Epithelial cell of prostate (primary cell): ENCODE measurements at regions not wholly inside any gene's neighbourhood (a gene's known extent, or its start where the extent isn't known, plus 50 kb on each side); places are given as distances from the start of the nearest gene placed in this dataset.

Experiments used
- DNase-seq: peaks from one replicate; pipeline ENCODE4 v3.0.0-alpha.2; 2011; ENCODE audit warnings: low read depth, low spot score
- H3K27ac ChIP-seq: fragments of 450-650 bp; 2 replicates; pipeline ENCODE4 v1.5.1; 2017; ENCODE audit warnings: mild to moderate bottlenecking

DNA sequence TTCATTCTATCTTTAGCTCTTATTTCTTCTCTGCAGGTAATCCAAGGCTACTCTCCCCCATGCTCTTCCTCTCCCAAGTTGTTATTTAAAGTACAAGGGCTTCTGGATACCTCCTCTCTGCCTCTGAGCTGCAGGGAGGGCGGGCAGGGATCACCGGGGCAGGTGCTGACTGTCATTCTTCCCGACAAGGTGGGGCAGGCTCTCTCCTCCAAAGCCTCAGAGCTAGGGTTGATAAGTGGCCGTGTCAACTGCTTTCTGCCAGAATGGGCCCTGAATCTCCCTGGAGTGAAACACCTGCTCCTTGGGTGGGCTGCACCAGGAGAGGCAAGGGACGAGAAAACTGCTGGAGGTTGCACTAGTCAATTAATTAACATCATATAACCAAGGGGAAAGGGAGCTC, 250.3 kb downstream of the SLC4A3 start:
- H3K27ac ChIP-seq, result no peak overlapping the region
- no peak for DNase-seq

GRCh38 chr2:219878516-219878915, 251.1 kb downstream of the SLC4A3 start:
- H3K27ac ChIP-seq, result no peak overlapping the region
- no peak for DNase-seq

- DNase-seq, result no peak
Observed at GRCh38 chr2:219881851-219882250, 254.4 kb downstream of the SLC4A3 start.

DNA sequence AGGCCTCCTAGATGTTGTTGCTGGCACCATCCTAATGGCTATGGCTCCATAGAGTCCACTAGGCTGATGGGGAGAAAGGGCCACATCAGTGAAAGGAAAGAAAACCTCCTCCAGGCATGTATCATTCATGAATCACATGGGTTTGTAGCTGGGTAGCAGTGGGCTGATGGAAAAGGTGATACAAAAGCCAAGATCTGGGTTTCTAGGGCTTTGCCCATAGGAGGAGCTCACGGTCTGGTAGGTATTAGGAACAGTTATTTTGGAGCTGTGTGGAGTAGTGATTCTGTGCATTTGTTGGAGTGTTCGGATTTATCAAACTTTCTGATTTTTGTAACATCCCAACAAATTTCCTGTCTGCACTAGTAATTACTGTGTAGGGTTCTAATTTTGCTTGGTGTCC, 259.2 kb downstream of the SLC4A3 start:
- DNase-seq, result no peak
- no peak overlapping the region for H3K27ac ChIP-seq

More at GRCh38 chr2:219881851-219882250, 254.4 kb downstream of the SLC4A3 start:
- H3K27ac ChIP-seq, result no peak overlapping the region

DNA sequence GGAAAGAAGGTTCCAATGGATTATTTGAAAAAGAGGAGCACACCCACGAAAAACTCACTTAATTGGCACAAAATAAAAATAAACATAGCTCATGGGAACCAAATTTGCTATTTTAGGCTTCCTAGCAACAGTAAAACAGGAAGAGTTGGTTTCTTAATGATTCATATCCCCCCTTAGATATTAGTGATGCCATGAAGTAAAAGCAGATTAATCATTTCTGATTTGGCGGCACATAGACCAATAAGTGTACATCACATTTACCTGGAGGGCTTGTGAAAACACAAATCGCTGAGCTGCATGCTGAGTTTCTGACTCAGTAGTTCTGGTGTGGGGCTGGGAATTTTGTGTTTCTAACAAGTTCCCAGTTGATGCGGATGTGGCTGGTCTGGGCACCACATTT, 260.4 kb downstream of the SLC4A3 start:
- DNase-seq, result no peak
- no peak overlapping the region for H3K27ac ChIP-seq

DNA sequence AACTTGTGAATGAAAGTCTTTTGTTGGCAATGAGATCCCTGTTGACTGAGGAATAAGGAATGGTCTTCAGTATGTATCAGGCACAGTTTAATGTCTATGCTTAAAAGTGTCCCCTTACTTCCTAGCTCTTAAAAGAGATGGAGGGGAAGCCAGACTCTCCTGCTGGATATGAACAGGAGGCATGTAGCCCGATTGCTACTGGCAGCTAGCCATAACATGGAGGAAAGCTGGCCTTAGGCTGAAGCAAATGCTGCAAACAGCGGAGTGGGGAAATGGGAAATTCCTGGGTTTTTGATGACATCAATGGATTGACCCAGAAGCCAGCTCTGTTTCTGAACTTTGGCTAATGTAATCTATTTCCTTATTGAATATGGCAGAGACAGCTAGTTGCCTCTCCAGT, 266.1 kb downstream of the SLC4A3 start:
- no peak for DNase-seq
- H3K27ac ChIP-seq, result no peak overlapping the region

DNA sequence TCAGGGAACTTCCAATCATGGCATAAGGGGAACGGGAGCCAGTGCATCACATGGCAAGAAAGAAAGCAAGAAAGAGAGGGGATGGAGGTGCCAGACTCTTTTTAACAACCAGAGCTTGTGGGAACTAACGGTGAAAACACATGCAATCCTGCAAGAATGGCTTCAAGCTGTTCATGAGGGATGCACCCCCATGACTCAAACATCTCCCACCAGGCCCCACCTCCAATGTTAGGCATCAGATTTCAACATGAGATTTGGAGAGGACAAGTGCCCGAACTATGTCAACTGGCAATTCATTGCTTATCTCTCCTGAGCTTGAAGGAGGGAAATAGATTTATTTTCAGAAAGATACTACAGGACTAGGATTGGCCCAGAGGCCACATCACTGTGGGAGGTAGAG, 270.0 kb downstream of the SLC4A3 start:
- no peak for DNase-seq
- H3K27ac ChIP-seq, result no peak overlapping the region

GRCh38 chr2:219901155-219901554, 273.7 kb downstream of the SLC4A3 start:
- no peak overlapping the region for H3K27ac ChIP-seq
- no peak for DNase-seq

DNA sequence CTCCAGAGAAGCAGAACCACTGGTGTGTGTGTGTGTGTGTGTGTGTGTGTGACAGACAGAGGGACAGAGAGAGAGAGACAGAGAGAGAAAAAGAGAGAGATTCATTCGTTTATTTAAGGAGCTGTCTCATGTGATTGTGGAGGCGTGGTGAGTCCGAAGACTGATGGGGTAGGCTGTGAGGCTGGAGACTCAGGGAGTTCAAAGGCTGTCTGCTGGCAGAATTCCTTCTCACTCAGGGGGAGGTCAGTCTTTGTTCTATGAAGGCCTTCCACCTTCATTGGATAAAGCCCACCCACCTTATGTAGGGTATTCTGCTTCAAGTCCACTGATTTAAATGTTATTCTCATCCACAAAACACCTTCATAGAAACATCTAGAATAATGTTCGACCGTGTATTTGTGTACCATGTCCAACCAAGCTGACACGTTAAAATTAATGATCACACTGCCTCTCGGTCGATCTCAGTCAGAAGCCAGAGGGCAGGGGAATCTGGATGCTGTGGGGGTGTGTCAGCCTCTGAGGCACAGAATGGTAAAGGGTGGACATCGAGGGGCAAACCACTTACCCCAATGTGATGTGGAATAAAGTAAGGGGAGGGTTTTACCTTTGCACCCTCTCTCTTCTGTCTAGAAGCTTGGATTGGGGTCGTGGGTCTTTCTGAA, 275.6 kb downstream of the SLC4A3 start:
- no peak for DNase-seq
- H3K27ac ChIP-seq, result no peak overlapping the region

DNA sequence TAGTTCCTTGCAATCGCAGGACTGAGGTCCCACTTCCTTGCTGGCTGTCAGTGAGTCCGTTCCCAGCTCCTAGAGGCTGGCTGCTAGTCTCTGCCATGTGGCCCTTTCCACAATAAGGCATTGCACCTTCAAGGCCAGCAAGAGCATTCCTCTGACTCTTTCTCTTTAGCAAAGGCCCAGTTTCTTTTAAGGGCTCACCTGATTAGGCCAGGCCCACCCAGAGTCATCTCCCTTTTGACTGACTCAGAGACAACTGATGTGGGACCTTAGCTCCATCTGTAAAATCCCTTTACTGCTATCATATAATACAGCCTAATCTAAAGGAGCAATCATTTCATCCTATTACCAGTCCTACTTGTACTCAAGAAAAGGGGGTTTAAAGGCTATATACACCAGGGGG, 278.2 kb downstream of the SLC4A3 start:
- DNase-seq, result no peak

DNA sequence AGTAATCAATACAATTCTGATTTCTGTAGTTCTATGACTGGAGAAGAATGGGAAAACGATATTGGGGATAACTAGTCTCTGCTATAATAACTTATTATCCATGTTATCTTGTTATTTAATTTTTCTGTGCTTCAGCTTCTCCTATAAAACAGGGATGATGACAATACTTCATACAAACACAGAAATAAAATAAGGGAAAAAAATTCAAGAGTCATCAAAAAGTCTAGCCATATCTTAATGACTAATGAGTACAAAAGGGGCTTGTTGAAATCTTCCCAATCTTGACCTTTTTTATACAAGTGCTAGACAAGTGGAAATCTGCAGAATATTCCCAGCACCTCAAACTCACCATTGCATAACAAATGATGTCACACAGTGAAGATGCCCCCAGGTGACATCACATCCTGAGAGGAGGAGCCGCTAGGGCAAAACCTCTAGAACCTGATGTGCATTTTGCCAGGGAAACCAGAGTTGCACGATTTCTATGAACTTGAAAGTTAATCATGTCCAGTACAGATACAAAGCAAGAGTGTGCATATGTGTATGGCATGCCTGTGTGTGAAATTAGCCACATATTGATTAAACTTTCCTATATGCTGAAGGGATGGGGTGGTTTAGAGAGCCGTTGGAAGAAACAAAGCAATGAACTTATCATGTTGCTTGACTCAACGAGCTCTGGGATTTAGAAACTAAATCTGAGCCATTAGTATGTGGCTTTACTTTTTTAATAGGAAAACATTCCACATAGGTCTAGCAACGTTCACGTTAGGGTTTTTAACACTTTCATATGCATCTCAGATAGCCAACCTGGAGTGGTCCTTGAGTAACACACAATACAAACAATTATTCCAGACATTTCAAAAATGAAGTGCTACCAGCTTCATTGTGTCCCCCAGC, 278.9 kb downstream of the SLC4A3 start:
- H3K27ac ChIP-seq, result no peak overlapping the region
- no peak for DNase-seq

More for the DNA sequence above, 278.2 kb downstream of the SLC4A3 start:
- H3K27ac ChIP-seq, result no peak overlapping the region

DNA sequence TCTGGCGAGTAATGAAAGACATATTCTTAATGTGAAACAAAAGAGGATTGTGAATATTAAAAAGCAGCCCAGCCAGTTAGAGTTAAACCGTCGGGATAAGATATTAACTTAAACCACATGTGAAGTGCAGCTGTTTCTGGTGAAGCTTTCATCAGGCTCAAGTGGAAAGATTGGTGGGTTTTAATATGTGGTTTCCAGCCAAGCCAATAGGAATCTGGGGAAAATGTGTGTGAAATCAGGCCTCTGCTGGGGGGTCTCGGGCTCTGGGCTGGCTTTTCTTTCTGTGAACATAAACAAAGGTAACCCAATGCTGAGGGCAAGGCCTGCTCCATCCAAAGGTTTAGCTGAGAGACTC, 279.6 kb downstream of the SLC4A3 start:
- H3K27ac ChIP-seq, result no peak overlapping the region
- DNase-seq, result no peak

DNA sequence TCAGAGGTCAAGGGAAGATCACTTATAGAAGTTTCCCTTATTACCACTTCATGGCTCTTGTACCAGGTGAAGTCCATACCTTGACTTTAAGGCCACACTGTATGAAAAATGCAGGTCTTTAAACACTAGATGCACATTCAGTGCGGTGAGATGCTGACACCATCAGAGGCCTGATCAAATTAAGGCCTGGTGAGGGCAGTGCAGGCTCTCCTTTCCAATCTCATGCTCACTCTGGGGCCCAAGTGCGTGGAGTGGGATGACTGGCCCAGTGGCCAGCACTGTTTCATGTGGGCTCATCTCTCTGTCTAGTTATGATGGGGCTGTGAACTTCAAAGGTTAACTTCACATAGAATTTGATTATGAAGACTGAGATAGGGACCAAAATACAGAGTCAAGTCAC, 281.1 kb downstream of the SLC4A3 start:
- H3K27ac ChIP-seq, result no peak overlapping the region
- DNase-seq, result no peak

DNA sequence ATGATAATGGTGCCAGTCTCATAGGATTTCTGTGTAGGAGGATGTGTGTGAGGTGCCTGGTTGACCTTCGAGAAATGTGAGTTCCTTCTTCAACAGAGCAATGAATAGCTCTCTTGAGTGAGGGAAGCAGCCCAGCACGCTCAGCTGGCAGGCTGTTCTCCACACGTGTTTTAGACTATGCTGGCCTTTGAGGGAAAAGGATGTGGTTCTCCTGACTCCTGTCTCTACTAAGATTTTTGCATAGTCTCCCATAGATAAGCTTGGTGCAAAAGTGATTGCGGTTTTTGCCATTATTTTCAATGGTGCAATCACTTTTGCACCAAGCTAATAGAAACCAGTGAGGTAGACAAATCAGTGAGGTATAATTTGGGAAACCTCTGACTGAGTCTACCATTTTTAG, 284.1 kb downstream of the SLC4A3 start:
- DNase-seq, result no peak
- no peak overlapping the region for H3K27ac ChIP-seq

DNA sequence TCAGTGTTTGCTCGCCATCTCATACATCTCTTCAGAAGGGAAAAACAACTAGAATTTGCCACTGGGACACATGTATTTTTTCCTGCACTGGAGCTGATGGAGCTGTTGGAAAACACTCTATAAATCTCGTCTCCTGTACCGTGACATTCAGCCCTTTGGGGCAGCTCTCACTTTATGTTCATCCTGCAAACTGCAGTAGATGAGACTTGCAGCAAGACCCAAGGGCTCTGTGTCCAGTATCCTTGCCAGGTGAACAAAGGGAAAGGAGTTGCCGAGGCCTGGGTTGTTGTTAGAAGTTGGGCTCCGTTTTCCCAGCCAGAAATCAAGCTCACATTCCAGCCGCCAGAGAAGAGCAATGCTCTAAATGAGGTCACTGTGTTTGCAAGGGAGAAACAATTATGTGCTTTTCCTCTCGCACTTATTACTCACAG, 285.1 kb downstream of the SLC4A3 start:
- no peak for DNase-seq
- H3K27ac ChIP-seq, result no peak overlapping the region

- no peak for DNase-seq
- no peak overlapping the region for H3K27ac ChIP-seq
Observed at GRCh38 chr2:219914577-219914976, 287.1 kb downstream of the SLC4A3 start.

- H3K27ac ChIP-seq, result no peak overlapping the region
- no peak for DNase-seq
Observed at GRCh38 chr2:219916281-219916680, 288.9 kb downstream of the SLC4A3 start.

GRCh38 chr2:219916726-219917440, 289.5 kb downstream of the SLC4A3 start:
- DNase-seq, result no peak
- no peak overlapping the region for H3K27ac ChIP-seq

- DNase-seq, result no peak
- H3K27ac ChIP-seq, result no peak overlapping the region
Observed at GRCh38 chr2:219918254-219918653, 290.8 kb downstream of the SLC4A3 start.

DNA sequence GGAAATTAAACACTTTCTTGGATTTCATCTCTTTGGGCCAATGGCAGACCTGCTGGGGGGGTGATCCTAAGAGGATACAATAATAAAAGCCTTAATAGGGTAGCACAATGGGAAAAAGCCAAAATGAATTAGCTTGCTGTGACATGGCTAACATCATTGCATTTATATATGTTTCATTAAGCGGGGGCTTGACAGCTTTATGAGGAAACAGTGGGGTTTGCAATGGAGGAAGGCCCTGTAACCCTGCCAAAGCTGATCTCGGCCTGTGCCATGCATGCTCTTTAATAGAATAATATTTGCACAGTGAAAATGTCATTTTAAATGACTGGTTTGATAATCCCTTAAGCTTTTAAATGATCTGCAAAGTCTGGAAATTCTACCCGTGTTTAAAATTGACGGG, 291.5 kb downstream of the SLC4A3 start:
- DNase-seq, result no peak
- H3K27ac ChIP-seq, result no peak overlapping the region

- no peak for DNase-seq
- H3K27ac ChIP-seq, result no peak overlapping the region
Observed at GRCh38 chr2:219919506-219919905, 292.1 kb downstream of the SLC4A3 start.
